NCI-H1930 (cell line): ENCODE measurements at regions not wholly inside any gene's neighbourhood (a gene's known extent, or its start where the extent isn't known, plus 50 kb on each side); places are given as distances from the start of the nearest gene placed in this dataset.

ENCODE experiments used
- DNase-seq, 2 experiments: peaks; one replicate each; lab custom pipeline; 2025; lab: John Stamatoyannopoulos, UW

DNA sequence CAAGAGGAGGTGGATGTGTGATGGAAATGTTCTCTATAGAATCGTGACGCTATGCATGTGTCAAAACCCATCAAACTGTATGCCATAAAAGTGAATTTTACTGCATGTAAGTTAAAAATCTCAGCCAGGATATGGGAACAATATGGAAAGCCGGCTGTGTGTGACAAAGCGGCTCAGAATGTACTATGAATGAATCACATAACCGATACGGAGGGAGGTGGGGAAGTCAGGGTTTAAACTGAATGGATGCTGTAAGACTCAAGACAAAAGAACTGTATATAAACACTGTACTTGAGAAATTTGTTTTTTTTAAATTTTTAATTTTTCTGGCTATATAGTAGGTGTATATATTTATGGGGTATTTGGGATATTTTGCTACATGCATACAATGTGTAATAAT, 111.6 kb upstream of the PDE4B start:
- no peak for DNase-seq

DNA sequence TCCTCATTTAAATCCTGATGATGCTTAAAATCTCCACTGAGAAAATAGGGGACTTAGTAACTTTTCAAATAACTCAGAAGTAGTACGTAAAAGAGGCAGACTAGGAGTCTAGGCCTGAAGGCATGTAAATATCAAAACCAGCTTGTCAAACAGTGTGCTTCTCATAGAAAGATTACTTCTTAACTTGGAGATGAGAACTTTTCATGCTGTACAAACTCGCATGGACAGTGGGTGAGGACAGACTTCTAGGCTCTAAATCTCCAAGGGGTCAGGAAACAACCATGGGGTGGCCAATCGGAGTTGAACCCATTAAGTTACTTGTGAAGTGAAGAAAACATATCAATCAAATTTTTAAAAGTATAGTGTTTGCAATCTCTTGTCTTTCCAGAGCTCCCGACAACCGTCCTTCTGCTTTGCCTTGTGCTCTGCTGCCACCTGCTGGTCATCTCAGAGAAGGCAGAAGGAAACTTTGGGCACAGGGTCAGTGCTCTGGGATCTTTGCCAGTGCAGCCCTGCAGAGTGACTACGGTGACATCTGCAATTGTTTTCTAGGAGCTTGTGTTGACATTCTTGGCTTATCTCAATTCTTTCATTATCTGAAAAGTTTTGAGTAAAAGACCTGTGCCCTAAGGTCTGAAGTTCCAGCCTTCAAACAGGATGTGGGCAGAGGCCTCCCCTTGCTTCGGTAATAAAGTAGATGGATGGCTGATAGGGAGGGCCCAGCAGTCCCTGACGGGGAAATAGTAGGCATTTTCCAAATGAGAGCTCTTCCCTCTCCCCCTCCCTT, 105.1 kb upstream of the PDE4B start:
- DNase-seq = peak; percentile 23 to 32

DNA sequence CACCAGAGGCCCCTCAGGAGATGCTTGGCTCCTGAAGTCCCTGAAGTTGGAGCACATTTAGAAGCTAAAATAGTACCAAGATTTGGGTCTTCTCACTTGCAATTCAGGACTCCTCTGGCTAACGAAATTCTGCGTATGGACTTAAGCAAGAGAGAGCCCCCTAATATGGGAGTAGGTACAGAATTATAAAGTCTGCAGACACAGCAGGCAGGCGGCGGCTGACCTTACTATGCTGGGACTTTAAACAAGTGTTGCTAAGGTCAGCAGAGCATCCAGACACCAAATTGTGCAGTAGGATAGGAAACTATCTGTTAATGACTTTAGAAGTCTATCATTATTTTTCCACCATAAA, 104.5 kb upstream of the PDE4B start:
- DNase-seq = no peak

DNA sequence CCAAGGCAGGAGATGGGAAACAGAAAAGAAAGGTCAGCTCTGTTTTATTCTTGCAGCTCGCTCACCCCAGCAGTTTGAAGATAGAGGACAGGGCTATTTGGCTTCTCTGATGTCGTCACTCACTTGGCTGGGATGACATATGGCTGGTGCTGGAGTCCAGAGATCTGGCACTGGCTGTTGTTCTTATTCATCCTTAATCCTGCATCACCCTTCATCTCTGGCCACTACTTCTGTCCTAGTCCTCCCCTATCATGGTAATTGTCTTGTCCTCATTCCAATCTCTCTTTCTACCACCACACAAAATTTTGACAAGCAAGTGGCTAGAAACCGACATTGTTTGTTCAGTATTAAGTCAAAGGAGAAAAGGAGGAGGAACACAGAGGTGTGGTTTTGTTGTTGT, 103.8 kb upstream of the PDE4B start:
- DNase-seq = no peak

DNA sequence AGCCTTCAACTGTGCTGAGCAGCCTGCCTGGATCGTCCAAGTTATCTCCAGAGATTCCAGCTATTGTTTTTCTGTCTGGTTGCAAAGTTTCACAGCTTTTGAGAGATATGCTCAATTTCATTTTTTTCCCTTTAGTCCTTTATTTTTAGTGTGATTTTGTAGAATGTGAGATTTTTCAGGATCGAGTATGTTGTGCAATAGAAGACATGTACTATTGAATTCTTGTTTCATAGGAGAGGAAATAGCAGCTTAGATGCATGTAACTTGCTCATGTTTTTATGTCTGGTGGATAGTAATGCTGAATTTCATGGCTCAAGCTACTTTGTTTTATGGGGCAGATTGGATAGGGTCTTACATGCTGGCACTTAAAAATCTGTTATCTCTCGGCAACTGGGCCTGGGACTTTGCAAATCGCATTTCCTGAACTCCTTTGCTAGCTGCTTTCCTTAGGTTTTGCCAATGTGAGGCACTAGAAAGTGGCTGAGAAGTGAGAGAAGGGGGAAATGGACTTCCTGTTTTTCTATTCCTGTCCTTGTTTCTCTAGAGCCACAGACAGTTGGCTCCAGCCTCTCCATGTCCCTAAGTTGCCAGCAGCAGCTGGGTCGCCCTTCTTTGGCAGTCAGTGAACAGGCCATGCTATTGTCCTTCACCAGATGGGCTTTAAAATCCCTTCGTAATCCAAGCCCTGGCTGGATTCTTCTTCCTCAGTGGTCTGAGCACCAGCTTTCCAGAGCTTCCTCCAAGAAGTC, 101.4 kb upstream of the PDE4B start:
- no peak for DNase-seq

DNA sequence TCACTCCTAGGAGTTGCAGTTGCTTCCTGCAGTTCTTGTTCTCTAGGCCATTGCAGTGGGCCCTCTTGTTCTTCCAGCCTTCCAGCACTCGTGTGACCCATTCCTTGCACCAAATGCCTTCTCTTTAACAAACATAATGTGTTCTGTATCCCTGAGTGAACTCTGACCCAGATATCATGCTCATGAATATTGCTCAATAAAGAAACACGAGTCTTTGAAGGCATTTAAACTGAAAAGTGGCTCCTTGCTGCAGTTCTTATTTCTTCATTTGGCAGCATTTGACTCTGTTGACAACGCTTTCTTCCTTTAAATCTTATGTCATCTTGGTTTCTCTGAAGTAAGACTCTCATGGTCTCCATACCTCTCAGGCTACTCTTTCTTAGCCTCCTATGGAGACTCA, 100.7 kb upstream of the PDE4B start:
- no peak for DNase-seq

DNA sequence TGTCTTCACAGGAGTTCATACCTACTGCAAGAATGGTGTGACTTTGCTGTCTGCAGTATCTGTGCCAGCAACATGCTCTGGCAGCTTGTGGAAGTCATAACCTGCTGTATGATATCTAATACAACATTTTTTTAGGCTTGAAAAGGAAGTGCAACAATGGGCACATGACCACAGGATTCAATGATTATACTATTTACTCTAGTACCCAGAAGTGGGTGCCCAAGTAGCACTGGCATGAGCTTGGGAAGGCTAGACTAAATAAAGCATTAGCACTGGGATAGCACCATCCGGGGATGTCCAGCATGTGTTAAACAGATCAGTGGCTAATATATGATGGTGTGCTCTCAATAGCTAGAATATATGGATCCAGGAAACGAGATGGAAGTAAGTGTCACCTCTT, 98.6 kb upstream of the PDE4B start:
- no peak for DNase-seq

DNA sequence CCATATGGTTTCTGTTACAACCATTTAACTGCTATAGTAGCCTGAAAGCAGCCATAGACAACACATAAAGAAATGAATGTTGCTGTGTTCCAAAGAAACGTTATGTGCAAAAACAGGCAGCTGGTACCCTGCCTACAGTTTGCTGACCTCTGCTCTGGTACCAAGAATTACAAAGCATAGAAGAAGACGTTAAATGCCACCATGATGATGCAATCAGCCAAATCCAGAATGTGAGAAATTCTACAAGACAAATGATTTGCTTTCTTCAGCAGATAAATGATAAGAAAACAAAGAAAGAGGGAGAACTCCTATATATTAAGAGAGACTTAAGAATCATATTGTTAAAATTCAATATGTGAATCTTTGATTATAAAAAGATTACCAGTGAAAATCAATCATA, 97.8 kb upstream of the PDE4B start:
- no peak for DNase-seq

DNA sequence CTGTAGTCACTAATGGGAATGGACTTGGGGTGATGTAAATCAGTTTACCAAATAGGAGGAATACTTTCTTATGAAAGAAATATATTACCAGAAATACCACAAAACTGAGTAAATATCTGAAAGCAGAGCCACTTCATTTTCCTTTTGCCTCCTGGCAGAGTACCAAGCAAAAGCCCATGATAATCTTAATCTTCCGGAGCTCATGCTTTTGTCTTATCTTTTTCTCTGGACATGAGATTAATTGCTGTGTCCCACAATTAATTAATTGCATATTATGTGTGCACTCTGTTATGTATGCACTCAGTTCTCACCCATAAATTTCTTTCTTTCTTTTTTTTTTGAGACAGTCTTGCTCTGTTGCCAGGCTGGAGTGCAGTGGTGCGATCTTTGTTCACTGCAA, 94.1 kb upstream of the PDE4B start:
- no peak for DNase-seq

DNA sequence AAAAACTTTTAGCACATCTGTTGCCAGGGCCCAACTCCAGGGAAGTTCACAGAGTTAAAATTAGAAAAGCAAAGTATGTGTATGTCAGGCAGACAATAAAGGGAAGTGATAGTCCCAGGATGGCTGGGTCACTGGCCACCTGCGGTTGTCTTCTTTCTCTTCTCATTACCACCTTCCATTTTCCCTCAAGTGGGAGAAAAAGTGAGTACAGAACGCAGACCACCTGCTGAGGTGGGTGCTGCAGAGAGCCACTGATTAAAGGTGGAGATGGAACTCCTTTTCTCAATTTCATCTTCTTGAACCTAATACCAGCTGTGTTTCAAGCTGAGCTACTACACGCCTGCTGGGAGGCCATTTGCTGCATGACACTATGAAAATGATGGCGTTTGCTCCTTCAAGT, 88.8 kb upstream of the PDE4B start:
- no peak for DNase-seq

DNA sequence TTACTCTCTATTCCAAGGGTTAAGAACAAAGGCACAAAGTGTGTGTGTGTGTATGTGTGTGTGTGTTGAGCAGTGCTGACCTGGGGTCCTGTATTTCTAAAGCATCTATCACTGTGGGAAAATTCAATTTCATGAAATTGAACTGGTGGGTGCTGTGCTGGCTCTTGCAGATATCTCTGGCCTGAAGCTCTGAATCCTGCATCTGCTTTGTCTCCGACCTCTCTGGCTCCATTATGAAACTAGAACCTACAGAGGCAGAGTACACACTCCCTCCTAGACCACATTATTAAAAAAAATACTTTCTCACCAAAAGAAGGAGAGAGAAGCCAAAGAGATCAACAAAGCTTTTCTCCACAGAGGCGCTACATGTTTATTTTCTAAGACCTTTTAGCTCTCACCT, 88.4 kb upstream of the PDE4B start:
- no peak for DNase-seq

DNA sequence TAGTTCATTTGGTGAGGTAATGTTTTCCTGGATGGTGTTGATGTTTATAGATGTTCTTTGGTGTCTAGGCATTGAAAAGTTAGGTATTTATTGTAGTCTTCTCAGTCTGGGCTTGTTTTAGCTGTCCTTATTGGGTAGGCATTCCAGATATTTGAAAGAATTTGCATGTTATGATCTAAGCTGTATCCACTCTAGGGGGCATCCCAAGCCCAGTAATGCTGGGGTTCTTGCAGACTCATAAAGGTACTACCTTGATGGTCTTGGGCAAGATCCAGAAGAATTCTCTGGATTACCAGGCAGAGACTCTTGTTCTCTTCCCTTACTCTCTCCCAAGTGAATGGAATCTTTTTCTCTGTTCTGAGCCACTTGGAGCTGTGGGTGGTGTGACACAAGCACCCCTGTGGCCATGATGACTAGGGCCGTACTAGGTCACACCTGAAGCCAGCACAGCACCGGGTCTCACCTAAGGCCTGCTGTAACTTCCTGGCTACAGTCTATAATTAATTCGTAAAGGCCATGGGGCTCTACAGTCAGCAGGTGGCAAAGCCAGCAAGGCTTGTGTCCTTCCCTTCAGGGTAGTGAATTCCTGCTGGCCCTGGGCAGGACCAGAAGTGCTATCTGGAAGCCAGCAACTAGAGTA, 74.8 kb upstream of the PDE4B start:
- DNase-seq = peak in 1 of 2 experiments; percentile 9

DNA sequence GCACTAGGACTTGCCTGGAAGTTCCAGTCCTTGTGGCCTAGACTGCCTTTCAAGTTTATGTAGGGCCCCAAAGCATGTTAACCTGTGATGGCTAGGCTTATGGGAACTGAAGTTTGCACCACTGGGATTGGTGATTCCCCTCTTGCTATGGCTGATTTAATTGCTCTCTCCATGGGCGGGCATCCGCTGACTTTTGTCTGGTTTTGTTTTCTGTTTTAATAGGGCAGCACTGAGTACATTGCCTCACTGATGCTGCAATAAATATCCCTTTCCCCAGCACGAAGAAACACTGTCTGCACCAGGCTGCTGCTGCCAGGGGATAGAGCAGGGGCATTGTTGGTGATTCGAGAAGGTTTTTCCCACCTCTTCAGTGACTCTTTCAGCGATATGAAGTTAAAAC, 73.3 kb upstream of the PDE4B start:
- DNase-seq = no peak

DNA sequence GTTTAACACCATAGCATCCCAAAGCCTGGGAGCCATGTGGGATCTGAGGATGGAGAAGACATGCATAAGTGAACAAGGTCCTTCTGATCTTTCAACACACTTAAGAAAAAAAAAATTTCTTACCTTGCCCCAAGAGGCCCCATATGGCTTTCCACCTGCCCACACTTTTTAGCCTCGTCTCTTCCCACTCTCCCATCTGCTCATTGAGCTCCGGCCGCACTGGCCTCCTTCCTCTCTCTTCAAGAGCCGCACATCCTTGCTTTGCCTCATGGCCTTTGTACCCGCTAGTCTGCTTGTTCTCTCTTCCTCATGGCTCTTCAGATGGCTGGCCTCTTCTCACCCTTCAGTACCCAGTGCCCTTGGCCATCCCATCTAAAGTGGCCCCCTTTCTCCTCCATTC, 70.2 kb upstream of the PDE4B start:
- DNase-seq = no peak

DNA sequence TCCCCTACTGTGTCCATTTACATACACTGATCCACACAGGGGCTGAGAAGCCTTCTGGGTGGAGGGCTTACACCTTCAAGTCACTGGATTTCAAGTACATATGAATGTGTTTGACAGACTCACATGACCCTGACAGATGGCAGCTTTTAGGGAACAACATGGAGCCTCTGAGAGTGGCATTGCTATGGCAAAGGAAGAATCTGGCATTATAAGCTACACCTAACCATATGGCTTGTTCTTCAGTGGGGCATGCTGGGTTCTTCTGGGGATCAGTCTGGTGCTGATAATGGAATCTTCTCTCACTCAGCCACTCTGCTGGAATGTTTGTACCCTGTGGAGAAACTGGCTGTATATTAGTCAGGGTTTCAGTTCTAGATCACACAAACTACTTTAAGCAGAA, 68.5 kb upstream of the PDE4B start:
- no peak for DNase-seq

DNA sequence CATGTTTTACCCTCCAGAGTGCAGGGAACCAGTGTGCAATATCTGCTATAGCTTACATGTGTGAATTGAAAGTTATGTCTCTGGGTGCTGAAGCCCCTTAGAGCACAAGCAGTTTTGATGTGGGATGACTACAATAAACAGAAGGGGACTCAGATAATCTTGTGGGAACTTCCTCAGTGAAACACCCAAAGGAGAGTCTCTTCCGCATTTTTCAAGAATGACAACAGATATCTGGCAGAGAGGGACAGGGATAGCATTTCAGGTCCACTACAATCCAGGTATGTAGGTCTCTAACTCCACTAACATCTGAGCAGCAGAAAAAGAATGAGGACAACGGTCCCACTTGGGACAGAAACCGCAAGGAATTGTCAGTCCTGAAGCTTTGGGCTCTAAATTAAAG, 67.6 kb upstream of the PDE4B start:
- no peak for DNase-seq

DNA sequence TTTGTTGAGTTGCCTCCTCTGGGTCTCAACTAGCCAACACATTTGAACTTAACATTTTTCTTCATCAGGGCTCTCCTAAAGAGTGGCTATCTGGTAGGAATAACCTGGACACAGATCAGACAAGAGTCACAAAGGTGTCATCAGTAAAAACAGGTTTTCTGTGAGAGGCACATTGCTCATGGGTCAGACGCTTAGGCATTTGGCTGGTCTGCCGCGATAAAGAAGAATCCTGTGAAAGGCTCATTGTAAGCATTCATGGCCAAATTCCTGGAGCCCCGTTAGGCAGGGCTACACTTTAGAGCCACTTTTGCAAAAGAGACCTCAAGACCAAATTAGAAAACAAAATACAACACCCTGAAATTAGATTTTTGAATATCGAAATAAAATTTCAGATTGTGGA, 64.2 kb upstream of the PDE4B start:
- no peak for DNase-seq

DNA sequence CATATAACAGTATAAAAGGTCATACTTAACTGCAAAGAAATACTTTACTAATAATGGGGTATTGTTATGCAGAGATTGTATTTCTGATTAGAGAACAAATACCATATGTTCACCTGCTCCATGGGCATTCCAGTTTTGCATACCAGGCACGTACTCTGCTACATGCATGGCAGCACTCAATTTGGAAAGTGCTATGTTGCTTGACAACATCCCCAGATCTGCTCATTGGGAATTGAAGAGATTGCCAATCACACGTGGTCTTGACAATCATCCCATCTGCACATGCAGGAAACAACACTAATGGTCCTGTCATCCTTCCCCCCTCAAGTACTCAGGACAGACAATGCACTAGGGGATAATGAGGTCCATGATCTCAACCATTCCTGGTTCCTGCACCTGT, 63.4 kb upstream of the PDE4B start:
- DNase-seq = no peak

DNA sequence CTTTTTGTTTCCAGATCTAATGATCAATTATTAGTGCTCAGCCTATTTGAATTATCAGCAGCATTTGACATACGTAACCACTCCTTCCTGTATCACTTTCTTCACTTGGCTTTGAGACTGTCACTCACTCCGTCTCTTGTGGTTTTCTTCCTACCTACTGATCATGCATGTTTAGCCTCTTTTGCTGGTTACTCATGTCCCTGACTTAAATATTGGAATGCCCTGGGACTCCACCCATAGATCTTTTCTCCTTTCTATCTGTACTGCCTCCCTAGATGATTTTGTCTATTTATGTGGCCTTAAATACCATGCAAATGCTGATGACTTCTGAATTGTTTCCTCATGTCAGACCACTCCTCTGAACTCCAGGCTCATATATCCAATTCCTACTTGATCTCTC, 57.7 kb upstream of the PDE4B start:
- DNase-seq = no peak

DNA sequence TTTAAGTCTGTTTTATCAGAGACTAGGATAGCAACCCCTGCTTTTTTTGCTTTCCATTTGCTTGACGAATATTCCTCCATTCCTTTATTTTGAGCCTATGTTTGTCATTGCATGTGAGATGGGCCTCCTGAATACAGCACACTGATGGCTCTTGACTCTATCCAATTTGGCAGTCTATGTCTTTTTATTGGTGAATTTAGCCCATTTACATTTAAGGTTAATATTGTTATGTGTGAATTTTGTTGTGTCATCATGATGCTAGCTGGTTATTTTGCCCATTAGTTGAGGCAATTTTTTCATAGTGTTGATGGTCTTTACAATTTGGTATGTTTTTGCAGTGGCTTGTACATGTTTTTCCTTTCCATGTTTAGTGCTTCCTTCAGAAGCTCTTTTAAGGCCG, 50.7 kb upstream of the PDE4B start:
- no peak for DNase-seq
